SK-MEL-5 (cell line): ENCODE measurements at regions not wholly inside any gene's neighbourhood (a gene's known extent, or its start where the extent isn't known, plus 50 kb on each side); places are given as distances from the start of the nearest gene placed in this dataset.

Experiments
- DNase-seq: peaks from one replicate; pipeline ENCODE4 v3.0.0-alpha.2; 2016; ENCODE audit warnings: low read depth, low spot score
- in situ Hi-C: cut with HindIII; loops from 2 replicates; pipeline ENCODE4 v1.10.0; 2016; ENCODE audit warnings: low sequenced_read_pairs, high pct_unique_total_duplicates, low pct_unique_long_range_greater_than_20kb

DNA sequence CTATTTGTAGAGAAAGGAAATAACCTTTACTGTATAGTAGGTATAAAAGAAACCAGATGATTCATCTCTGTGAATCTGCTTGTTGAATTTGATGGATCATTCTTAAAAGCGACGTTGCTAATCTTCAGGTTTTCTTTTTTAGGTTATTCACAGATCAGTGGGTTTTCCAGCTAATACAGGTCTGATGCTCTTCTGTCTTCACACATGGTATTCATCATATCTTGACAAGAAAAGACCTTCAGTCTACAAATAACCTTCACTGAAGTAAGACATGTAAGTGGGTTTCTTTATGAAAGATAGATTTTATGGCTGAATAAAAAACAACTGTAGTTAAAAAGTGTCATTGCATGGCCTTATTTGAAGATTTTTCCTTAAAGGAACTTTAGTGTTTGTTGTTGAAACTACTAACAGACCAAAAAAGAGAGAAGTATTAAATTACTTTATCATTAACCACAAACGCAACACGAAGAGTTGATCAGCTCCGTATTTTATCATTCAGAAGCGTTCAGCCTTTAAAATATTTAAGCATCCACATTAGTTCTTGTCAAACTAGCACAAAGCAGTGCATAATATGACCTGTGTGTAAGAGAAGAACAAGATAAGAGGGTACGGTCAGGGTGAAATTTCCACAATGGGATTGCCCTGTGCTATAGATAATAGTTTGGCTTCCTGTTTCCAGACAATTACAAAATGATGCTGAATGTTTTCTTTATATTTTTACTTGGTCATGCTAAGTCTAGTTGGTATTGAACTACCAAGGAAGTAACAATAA, 299.5 kb downstream of the MZT1 start:
- in situ Hi-C loops: no loop called here
- DNase-seq: no peak

- in situ Hi-C loops: no loop called here
- peak; percentile 5 for DNase-seq
These were observed 303.4 kb downstream of the MZT1 start for GRCh38 chr13:72424059-72424458.

GRCh38 chr13:72415817-72416216, 311.6 kb downstream of the MZT1 start:
- DNase-seq: no peak
- in situ Hi-C loops: no loop called here

- no peak for DNase-seq
- in situ Hi-C loops: no loop called here
These were observed 314.9 kb downstream of the MZT1 start for GRCh38 chr13:72412481-72412880.

GRCh38 chr13:72405441-72405840, 322.0 kb downstream of the MZT1 start:
- in situ Hi-C loops: no loop called here
- DNase-seq: no peak

DNA sequence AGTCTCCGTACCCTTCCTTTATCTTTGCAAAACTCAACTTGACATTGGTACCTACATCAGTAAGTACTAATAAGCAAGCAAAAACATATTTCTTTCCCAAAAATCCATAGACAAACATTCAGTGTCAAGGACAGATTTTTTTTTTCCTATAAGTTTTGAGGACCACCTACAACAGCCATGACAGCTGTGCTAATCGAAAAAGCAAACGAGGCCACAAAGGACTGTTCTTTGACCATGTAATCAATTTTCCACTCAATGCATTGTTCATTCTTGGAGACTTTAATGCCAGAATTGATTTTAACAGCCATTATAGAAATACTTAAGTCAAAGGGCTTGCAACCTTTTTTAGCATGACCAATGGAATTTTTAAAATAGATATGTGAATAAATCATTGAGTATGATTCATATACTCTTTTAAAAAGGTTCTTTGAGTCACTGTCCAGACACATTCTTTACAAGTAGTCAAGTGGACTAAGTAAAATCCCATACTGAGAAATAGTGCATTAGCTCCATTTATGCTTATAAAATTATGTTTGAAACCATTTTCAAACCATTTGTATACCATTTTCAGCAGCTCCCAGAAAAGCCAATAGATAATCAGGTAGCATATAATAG, 323.9 kb downstream of the MZT1 start:
- in situ Hi-C loops: no loop called here
- DNase-seq: no peak

GRCh38 chr13:72400856-72401255, 326.6 kb downstream of the MZT1 start:
- DNase-seq: no peak
- in situ Hi-C loops: no loop called here

GRCh38 chr13:72399351-72399750, 328.1 kb downstream of the MZT1 start:
- no peak for DNase-seq
- in situ Hi-C loops: no loop called here

- no peak for DNase-seq
- in situ Hi-C loops: no loop called here
These were observed 330.2 kb downstream of the MZT1 start for GRCh38 chr13:72397265-72397664.

DNA sequence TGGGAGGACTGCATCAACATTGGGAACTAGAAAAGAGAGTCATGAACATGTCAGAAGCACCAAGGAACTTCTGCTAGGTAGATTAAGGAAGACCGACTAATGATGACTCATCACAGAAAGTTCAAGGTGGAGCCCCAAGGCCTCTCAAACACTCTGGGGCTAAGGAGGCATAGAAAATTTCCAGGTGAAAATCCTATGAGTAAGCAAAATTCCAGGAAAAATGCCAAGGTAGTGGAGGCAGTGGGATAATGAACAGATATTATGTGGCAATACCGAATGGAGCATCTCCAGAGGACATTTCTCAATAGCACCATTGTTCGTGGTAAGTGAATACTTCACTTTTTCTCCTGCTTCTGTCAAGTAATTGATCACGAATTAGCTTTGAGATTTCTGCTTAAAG, 336.5 kb downstream of the MZT1 start:
- peak; percentile 33 for DNase-seq
- in situ Hi-C loops: no loop called here

- in situ Hi-C loops: no loop called here
- no peak for DNase-seq
These were observed 341.2 kb downstream of the MZT1 start for GRCh38 chr13:72386138-72386684.

GRCh38 chr13:72384879-72385278, 342.6 kb downstream of the MZT1 start:
- peak; percentile 99 for DNase-seq
- in situ Hi-C loops: no loop called here

DNA sequence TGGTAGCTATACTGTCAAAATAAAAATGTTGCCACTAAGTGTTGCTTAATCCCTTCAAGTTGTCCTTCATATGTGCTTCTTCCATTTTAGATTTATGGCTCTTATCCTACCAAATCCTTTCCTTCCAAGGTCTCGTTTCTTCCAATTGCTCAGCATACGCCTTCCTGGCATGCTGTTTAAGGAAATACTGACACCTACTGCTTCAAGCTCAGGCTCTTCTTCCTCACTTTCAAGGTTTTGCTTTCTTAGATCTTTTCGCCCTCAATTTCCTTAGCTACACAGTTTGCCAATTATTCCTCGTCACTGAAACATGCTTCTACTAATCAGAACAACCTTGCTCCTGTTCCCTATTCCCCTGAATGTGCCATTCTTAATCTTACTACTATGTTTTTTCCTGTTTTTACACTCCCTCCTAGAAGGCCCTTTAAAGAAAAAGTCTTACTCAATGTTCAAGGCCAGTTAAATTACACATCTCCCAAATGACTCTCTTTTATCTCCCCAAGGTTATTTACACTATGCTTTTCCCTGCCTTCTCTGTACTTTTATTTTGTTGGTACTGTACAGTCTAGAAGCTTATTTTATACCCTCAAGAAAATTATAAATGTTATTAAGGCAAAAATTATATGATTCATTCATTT, 343.1 kb downstream of the MZT1 start:
- peak; percentile 87 for DNase-seq
- in situ Hi-C loops: no loop called here

DNA sequence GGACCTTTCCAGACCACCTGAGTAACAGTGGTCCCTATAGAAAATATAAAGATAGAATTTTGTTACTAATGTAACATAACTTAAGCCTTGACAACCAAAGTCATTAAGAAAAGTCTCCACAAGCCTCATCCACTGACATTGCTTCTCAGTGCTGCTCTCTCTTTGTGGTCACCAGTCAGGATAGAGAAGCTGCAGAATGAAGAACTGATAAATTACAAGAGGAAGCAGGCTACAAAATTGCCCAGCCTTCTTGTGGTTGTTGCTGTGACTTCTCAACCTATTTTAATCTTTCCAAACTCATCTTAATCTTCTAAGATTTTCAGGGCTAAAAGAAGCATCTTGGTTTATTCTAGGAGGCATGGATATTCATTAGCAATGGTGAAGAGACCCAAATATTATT, 343.8 kb downstream of the MZT1 start:
- in situ Hi-C loops: no loop called here

DNA sequence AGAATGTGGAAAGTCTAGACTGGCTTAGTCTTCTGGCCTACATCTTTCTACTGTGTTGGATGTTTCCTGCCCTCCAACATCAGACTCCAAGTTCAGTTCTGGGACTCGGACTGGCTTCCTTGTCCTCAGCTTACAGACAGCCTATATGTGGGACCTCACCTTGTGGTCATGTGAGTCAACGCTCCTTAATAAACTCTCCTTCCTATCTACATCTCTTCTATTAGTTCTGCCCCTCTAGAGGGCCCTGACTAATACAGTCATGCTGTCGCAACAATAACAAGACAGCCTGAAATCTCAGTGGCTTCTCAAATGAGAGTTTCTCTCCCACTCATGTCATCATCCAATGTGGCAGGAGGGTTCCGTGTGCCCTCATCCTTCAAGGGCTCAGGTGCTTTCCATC, 347.8 kb downstream of the MZT1 start:
- in situ Hi-C loops: no loop called here

More for the DNA sequence above, 343.8 kb downstream of the MZT1 start:
- peak; percentile 9 for DNase-seq

GRCh38 chr13:72368031-72368430, 359.4 kb downstream of the MZT1 start:
- DNase-seq: no peak
- in situ Hi-C loops: no loop called here

More for the DNA sequence above, 347.8 kb downstream of the MZT1 start:
- no peak for DNase-seq

GRCh38 chr13:72346716-72347115, 380.7 kb downstream of the MZT1 start:
- in situ Hi-C loops: no loop called here
- DNase-seq: no peak

GRCh38 chr13:72342364-72342763, 385.1 kb downstream of the MZT1 start:
- in situ Hi-C loops: no loop called here

GRCh38 chr13:72341904-72342303, 385.5 kb downstream of the MZT1 start:
- in situ Hi-C loops: no loop called here
- no peak for DNase-seq

More at GRCh38 chr13:72342364-72342763, 385.1 kb downstream of the MZT1 start:
- DNase-seq: no peak
